COR-L47 (cell line): ENCODE measurements at regions not wholly inside any gene's neighbourhood (a gene's known extent, or its start where the extent isn't known, plus 50 kb on each side); places are given as distances from the start of the nearest gene placed in this dataset.

Experiments used
- DNase-seq: peaks from one replicate; lab custom pipeline; 2025; lab: John Stamatoyannopoulos, UW

DNA sequence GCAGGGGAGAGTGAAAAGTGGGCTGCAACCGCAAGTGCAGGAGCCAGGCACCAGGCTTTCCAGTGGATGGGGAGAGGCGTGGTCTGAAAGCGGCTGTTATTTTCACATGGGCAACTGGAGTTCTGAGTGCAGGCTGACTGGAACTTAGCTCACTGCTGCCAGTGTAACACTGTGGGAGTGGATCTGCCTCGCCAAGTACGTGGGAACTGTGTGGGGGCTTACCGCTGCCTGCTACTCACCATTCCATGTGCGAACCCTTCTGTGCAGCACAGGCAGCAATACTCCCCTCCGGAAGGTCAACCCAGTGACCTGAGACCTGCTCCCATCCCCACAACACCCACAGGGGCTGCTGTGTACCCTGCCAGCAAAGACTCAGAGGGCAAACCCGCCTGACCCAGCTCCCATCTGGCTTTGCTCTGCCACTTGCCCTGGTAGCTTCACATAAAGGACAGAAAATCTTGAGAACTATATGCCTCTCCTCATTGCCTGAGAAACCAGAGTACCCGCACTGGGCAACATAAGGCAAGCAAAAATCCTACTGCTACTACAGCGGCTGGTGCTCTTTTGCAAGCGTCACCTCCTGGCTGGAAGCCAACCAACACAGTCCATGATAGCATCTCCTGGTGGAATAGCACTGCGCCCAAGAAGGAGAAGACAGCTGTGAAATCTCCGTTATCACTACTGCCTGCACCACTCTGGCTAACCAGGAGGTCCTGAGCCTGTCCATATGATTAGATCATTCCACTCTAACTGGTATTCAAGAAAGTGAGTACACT is 54.4 kb upstream of the SIRPG start:
- no peak for DNase-seq

DNA sequence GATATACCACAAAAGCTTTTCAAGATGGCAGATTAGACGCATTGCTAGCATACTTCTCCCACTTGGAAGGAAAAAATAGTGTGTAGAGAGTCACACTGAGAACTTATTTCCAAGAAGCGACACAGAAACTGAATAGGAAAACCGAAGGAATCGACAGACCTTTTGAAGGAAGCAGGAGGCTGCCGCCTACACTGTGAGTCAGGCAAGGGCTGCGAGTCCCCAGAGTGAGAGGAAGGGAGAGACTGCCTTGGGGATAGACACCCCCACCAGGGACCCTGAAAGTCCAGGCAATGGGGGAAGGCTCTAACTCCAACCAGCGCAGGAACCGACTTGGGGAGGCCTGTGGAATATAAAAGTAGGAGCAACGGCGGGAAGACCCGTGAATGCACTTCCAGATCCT is 53.7 kb upstream of the SIRPG start:
- DNase-seq: no peak

DNA sequence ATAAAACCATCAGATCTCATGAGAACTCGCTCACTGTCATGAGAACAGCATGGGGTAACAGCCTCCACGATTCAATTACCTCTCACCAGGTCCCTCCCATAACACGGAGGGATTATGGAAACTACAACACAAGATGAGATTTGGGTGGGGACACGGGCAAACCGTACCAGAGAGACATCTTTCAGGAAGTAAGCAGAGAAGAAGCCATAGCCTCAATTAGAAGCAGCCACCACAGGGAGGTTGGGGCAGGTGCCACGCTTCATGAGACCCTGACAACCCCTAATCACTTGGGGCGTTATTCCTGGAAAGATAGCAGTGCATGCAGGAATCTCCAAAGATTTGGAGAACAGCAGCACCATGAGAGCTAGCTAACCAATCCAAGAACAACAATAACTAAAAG is 52.9 kb upstream of the SIRPG start:
- no peak for DNase-seq

DNA sequence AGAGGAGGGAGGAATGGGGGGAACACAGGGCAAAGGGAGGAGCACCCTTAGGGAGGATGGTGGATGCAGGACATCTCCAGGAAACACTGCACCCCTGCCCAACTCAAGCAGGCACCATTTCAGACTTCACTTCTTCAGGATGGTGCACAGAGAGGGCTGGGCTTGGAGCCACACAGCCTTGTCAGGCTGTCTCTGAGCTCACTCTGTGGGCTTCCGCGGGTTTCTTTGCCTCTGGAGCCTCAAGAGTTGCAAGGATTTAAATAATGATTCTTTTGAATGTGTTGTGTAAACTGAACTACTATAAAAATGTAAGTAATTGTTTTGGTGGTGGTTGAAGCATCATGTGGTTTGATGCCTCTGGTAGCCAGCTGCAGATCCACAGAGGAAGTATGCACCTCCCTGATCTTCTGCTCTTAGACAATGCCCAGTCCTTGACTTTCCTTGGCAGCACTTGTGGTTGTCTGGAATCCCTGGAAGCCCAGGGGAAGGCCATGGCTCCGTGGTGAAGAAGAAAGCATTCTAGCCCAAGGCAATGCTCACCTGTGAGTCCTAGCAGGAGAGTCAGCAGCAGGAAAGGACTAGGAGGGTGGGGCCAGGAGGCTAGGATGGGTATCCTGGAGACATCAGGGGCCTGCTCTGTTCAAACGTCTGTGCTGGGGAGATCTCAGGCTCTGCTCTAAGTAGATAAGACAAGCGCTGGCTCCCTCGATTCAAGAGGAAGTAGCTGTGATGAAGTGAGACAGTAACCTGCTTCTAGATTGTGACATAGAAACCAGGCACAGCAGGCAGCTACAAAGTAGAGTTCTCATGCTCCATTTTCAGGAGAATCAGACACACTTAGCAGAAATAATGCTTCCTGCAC is 50.2 kb upstream of the SIRPG start:
- DNase-seq: no peak
